ENCODE measurements at regions not wholly inside any gene's neighbourhood (a gene's known extent, or its start where the extent isn't known, plus 50 kb on each side); places are given as distances from the start of the nearest gene placed in this dataset.

DNA sequence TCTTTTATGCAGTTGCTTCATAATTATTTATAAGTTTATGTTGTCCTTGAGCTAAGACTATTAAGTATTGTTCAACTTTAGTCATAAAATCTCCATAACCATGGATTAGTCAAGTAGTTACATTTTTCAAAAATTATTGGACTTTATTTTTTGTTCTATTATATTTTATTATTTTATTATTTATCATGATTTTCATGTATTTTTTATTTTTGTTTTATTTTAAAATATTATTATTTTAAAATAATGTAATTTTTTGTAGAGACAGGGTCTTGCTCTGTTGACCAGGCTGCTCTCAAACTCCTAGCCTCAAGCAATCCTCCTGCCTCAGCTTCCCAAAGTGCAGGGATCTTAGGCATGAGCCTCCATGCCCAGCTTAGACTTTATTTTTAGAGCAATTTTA is 102.3 kb downstream of the NOC3L start:
- TF ChIP-seq, protein P1, sequence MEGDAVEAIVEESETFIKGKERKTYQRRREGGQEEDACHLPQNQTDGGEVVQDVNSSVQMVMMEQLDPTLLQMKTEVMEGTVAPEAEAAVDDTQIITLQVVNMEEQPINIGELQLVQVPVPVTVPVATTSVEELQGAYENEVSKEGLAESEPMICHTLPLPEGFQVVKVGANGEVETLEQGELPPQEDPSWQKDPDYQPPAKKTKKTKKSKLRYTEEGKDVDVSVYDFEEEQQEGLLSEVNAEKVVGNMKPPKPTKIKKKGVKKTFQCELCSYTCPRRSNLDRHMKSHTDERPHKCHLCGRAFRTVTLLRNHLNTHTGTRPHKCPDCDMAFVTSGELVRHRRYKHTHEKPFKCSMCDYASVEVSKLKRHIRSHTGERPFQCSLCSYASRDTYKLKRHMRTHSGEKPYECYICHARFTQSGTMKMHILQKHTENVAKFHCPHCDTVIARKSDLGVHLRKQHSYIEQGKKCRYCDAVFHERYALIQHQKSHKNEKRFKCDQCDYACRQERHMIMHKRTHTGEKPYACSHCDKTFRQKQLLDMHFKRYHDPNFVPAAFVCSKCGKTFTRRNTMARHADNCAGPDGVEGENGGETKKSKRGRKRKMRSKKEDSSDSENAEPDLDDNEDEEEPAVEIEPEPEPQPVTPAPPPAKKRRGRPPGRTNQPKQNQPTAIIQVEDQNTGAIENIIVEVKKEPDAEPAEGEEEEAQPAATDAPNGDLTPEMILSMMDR (IDR thresholded peaks at IDR 0.05; ENCODE audit: control extremely low read depth in 1 of 3, insufficient read depth in 1 of 3, low read depth in 1 of 3, low read length in 3 of 3): no peak
- TF ChIP-seq POLR2A (IDR thresholded peaks at IDR 0.05; ENCODE audit: control extremely low read depth in 1 of 2, low read depth in 2 of 2, low read length in 2 of 2): no peak
- TF ChIP-seq JUND (IDR thresholded peaks at IDR 0.05; ENCODE audit: low read length): no peak
- no peak for TF ChIP-seq KDM5A (IDR thresholded peaks at IDR 0.05; ENCODE audit: low read length)

All from H1 (cell line).